T1000 (cell line): ENCODE measurements at regions not wholly inside any gene's neighbourhood (a gene's known extent, or its start where the extent isn't known, plus 50 kb on each side); places are given as distances from the start of the nearest gene placed in this dataset.
"Not testable (repeated sequence)": the region's sequence is repeated elsewhere in the genome, so short reads cannot be mapped to it uniquely, and the experiment has no call there.

Experiments
- DNase-seq: peaks from one replicate; lab custom pipeline; 2025; ENCODE audit warnings: mixed read lengths; lab: John Stamatoyannopoulos, UW

DNA sequence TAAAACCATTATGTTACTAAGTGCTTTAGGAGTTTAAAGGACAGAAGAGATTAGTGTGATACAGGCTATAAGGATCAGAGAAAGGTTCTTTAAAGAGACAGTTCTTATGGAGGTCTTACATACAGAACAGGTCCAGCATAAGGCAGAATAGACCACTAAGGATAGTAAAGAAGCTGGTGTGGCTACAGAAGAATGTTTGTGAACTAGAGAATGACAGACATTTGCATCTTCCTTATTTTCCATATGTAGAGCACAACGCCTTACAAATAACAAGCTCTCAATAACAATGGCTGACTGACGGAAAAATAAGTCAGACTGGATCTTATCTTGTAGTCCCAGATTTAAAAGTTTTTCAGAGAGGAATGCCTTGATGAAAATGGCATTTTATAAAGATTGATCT is 95.6 kb upstream of the NOTCH2NLA start:
- DNase-seq = not testable (repeated sequence)

DNA sequence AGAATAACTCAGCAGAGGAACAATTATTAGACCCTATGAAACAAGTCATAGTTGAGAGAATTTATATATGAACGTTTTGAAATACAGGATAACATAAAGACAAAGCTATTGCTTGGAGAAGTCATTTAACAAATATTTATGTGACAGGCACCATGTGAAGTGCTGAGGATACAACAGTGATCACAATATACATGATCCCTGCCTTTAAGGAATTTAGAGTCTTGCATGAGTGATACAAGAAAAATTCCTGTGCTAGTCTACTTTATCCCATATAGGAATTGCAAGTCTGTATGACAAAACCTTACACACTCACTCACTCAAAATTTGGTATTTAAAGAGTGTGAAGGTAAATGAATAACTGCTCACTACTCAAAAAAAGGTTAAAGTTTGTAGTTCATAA is 94.5 kb upstream of the NOTCH2NLA start:
- not testable (repeated sequence) for DNase-seq

DNA sequence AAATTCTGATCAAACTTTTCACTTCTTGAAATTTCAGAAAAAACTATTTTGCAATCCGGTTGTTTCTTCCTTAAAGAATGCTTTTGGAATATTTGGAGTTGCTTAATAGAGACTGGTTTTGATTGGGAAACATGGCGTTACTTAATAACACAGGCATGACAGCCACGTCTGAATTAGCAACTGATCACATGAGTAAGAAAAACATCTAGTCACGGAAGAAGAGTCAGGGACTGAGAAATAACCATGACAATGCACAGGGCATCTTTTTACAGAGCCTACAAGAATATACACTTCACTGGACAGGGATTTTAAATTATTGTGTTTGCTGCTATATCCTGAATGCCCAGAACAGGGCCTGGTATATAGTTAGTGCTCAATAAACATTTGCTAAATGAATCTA is 94.1 kb upstream of the NOTCH2NLA start:
- not testable (repeated sequence) for DNase-seq

DNA sequence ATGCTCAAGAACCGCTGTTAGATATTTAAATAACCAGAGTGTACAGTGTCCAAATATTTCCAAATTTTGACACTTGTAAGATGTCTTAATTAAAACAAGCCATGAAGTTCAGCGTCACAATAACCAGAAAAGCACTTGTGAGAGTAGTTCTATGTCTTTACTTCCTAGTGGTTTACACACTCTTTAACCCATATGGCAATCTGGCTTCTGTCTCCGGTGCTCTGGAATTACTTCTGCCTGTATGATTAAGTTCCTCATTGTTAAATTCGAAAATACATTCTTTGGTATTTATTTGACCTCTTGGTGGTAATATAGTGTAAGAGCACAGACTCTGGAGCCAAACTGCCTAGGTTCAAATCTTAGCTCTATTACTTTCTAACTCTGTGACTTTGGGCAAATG is 89.9 kb upstream of the NOTCH2NLA start:
- DNase-seq = not testable (repeated sequence)

DNA sequence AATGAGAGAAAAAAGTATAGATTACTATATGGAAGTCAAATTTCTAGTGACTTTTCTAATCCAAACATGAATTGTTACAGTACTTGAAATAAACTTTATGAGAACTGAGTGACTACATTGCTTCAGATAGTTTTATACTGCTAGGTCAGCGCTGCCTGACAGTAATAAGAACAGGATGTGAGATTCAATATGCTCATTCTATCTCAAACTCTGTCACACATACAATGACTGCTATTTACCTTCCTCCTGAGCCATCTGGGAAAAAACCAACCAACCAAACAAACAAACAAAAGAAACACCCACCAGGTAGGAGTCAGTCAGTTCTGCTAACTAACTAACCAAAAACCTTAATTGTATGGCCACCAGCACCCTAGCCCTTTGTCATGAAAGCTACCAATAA is 89.0 kb upstream of the NOTCH2NLA start:
- DNase-seq = not testable (repeated sequence)

DNA sequence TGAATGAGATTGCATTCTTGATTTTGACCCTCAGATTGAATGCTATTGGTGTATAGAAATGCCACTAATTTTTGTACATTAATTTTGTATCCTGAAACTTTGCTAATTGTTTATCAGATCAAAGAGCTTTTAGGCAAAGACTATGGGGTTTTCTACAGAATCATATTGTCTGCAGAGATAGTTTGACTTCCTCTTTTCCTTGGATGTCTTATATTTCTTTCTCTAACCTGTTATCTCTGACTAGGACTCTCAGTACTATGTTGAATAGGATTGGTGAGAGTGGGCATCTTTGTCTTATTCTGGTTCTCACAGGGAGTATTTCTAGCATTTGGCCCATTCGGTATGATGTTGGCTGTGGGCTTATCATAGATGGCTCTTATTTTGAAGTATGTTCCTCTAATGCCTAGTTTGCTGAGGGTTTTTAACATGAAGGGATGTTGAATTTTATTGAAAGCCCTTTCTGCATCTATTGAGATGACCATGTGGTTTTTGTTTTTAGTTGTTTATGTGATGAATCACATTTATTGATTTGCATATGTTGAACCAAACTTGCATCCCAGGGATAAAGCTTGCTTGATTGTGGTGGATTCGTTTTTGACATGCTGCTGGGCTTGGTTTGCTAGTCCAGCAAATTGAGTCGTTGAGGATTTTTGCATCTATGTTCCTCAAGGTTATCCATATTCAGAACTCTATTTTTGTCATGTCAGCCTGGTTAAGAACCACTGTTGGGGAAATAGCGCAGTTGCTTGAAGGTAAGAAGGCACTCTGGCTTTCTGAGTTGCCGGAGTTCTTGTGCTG is 85.8 kb upstream of the NOTCH2NLA start:
- not testable (repeated sequence) for DNase-seq

DNA sequence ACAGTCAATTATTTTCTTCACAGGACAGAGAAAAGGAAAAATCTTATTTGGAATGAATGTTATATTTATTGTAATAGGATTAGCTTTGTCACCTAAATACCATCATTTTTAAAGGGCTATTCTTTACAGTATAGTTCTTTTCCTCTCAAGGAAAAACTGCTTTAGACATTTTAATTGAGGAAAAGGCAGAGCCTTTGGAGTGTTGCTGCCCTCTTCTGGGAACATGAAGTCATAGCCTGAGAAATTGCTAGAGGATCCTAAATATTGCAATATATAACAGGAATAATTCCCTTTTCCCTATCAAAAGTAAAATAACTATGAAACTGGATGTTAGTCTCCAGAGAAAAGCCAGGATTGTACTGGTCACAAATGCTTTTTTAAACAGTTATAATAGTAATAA is 81.8 kb upstream of the NOTCH2NLA start:
- DNase-seq = not testable (repeated sequence)

DNA sequence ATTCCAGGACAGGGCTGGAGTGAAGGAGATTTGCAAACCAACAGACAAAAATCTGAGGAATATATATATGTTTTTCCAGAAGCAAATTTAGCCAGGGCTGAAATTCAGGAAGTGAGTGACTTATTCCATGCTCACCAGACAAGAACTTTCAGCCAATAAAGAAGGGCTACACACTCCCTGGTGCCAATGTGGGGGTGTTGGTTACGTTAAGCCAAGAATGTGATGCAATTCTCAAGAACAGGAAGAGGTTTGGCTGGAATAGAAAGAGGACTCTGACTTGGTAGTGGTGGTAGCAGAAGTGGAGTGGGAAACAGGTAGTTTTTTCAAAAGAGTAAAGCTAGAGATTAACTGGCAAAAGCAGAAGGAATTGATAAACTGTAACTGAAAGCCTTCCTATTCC is 80.6 kb upstream of the NOTCH2NLA start:
- not testable (repeated sequence) for DNase-seq

DNA sequence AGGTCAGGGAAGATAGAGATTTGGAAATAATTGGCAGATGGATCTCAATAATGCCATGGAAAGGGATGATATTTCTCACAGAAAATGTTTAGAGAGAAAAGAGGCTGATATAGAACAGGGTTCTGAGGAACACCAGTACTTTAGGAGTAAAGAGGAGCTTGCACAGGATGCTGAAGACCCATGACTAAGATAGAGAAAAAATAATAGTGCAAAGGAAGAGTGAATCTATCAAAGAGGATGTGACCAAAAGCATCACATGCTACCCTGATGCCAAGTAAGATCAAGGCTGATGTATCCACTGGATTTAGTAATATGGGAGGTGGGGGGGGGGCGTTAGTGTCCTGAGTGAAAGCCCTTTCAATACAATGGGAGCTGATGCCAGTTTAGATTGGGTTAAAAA is 80.1 kb upstream of the NOTCH2NLA start:
- not testable (repeated sequence) for DNase-seq

DNA sequence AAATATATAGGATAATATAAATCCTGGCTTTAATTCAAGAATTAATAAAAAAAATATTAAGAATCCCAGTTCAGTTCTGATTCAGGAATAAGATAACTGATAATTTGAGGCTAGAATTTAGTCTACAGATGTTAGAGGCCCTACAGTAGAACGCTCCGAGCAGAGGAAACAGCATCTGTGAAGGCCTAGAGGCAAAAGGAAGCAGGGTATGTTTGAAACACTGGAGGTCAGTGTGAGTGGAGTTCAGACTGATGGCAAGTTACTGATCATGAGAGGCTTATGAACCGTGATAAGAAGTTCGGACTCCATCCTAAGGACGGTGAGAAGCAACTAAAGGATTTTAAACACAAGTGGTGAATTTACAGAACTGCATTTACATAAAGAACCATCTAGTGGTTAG is 79.3 kb upstream of the NOTCH2NLA start:
- not testable (repeated sequence) for DNase-seq

DNA sequence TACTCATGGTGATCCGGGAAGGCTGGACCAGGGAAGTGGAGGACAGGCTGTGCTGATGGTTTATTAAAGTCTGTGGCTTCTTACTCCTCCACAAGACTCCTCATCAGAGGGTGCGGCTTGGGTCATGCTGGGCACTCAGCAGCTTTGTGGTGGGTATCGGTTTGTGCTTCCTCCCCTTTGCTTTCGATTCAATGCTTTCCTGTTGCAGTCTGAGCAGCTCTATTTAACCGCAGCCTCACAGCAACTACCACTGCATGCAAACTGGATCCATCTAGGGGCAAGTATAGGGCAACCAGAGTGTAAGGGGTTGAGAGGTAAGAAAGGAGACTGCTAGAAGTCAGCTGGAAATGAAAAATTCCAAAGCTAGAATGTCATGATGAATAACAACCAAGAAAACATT is 78.8 kb upstream of the NOTCH2NLA start:
- DNase-seq = not testable (repeated sequence)

DNA sequence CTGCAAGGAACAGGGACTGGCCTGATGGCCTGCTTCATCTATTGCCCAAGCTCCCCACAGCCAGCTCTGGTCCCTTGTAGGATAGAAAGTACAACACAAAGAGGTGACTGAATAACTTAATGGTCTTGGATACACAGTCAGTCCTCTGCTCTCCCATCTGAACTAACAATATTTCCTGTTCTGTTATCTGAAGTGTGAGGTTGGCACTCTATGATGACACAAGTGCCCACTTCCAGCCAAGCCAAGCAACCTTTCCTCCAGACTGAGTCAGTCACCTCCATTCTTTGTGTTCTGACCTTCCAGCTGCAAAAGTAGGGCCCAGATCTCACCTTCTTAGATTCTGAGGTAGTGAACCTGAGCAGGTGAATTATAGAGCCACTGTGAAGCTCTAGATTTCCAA is 77.8 kb upstream of the NOTCH2NLA start:
- not testable (repeated sequence) for DNase-seq

DNA sequence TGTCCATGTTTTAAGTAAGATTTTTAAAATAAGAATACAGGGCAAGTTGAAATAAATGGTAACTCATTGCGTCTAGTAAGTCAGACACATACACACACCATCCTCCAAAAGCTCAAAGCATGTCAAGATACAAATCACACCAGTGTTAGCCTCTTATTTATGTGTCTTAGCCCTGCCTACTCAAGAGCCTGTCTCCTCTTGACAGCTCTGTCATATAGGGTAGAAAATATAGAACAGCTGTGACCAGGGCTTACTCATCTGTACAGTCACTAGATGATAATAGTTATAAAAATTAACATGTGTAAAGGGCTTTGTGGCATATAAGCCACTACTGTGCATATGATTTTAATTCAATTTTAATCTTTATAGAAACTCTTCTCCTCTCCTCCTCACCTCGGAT is 76.6 kb upstream of the NOTCH2NLA start:
- DNase-seq = not testable (repeated sequence)

DNA sequence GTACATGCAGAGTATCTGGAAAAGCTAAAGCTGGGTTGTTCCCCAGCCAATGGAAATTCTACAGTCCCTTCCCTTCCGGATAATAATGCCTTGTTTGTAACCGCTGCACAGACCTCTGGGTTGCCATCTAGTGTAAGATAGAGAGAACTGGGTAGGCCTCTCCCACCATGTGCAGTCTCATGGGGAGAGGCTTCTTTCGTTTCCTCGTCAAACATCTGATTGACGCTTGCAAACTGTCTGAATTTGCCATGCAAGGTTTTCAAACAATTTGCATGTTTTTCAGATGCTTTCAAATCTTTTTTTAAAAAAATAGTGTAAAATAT is 69.7 kb upstream of the NOTCH2NLA start:
- DNase-seq = not testable (repeated sequence)

DNA sequence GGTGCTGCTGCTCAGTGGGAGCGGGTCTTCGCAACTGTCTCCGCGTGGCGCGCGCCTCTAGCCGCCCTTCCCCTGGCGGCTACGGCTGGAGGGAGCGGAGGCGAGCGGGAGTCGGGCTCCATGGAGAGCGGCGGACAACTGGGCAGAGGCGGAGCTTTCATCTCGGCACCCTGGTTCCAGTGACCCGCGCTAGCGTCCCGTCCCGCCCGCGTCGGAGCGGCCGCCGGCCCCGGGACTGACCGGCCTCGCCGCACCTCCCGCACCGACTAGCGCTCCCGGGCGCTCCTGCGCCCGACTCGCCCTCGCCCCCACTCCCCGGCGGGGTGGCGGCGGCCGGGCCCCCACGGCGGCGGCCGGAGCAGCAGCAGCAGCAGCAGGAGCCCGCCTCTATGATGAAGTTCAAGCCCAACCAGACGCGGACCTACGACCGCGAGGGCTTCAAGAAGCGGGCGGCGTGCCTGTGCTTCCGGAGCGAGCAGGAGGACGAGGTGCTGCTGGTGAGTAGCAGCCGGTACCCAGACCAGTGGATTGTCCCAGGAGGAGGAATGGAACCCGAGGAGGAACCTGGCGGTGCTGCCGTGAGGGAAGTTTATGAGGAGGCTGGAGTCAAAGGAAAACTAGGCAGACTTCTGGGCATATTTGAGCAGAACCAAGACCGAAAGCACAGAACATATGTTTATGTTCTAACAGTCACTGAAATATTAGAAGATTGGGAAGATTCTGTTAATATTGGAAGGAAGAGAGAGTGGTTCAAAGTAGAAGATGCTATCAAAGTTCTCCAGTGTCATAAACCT is 69.2 kb upstream of the NOTCH2NLA start:
- DNase-seq = not testable (repeated sequence)

DNA sequence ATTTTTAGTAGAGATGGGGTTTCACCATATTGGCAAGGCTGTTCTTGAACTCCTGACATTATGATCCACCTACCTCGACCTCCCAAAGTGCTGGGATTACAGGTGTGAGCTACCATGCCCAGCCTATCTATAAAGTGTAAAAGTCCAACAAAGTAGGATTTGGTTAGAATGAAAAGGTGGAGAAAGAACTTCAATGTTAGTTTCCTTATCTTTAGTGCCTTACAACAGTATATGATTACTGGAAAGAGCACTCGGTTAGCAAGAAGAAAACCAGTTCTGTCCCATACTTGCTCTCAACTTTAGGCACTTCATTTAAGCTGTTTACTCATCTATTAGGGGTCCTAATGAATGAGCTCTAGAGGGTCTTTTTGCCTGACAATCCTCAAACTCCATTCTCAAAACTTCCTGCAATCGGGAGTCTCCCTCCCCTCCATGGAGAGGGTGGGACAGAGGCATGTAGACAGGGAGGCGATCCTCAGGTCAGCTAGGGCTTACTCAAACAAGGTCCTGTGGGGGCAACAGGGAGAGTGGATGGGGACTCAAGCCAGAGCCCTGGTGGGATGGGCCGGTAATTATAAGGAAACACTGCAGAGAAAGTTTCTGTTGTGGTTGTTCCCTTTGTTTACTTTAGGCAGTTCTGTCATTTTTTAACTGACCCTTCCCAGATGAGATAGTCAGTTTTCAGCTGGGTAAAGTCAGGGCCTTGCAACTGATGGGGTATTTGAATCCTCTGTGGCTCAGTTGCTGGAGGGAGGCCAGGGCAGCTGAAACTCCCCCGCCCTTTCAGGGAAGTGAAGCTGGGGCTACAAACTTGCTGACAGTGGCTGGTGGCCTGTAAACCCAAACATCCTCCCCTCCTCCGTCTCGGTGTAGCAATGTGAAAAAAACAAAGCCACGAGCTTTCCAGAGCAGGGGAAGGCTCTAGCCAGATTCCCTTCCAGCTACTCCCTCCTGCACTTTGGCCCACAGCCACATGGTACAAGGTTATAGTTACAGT is 64.4 kb upstream of the NOTCH2NLA start:
- DNase-seq = not testable (repeated sequence)

DNA sequence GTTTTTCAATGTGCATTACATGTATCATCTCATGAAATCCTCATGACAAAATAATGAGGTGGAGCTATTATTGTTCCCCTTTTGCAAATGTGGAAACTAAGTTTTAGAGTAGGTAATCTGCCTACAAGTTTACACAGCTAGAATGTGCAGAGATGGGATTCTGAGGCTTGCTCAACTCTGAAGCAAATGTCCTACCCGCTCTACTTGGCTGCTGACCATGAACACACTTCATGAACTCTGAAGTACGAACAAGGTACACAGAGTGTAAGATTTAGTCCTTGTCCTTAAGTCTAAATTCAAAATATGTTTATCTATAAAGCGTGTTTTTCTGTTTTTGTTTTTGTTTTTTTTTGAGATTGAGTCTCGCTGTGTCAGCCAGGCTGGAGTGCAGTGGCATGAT is 63.6 kb upstream of the NOTCH2NLA start:
- DNase-seq = not testable (repeated sequence)

DNA sequence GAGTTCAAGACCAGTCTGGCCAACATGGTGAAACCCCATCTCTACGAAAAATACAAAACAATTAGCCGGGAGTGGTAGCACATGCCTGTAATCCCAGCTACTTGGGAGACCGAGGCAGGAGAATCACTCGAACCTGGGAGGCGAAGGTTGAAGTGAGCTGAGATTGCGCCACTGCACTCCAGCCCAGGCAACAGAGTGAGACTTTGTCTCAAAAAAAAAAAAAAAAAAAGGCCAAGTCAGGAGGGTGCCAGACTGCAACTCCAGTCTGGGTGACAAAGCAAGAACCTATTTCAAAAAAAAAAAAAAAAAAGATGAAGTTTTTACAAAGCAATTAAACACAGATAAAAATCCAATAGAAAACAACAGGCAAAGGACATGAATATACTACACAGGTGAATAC is 59.1 kb upstream of the NOTCH2NLA start:
- not testable (repeated sequence) for DNase-seq

DNA sequence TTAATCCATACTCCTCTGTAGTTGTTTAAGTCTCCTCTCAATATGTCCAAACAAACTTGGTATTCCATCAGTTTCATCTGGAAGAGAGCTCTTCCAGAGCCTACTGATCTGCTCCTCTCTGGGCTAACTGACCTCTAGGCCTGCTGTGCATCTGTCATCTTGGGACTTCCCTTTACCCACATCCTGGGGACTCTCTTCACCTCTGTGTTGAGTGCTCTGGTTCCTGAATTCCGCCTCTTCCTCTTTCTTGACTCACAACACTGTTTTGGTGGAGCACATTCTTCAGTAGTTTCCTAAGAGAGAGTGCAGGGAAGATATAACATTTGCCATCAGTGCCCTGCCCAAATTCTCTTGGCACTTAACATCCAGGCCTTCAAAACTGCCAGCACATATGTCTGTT is 55.9 kb upstream of the NOTCH2NLA start:
- DNase-seq = not testable (repeated sequence)

DNA sequence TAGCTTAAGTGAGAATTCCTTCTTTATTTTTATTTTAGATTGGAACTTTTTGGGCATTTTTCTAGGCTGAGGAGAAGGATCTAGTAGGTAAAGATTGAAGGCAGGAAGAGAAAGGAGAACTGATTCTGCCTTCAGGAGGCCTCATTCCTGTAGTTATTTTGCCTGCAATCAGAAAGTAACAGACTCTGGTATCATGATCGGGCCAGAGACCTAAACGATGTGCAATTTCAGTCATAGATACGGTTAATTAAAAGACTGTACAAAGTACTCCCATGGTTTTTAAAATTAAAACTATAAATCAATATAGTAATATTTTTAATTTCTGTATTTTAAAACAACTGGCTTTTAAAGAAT is 54.7 kb upstream of the NOTCH2NLA start:
- not testable (repeated sequence) for DNase-seq

DNA sequence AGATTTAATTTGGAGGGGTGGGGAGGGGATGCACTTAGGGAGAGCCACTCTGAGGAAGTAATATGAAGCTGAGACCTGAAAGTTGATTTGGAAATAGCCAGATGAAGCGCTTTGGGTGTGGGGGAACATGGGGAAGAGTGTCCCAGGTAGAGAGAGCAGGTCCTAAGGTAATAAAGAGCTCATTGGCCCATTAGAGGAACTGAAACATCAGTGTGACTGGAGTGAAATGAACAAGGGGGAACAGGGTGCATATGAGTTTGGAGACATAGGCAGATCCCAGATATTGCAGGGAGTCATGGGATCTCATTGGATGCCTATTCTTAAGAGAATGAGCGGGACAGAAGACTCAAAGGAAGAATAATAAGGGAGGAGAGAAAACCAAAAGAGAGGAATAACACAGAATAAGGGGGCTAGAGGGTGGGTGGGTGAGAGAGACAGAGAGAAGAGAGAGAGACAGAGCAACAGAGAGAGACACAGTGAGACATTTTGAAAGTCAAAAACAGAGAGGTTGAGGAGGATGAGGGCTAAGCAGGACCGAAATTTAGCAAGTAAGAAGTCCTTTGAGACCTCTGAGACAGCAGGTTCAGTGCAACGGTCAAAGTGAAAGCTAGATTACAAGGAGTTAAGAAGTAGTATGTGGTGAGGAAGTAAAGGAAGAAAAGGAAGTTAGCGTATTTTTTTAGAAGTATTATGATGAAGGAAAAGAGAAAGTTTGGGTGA is 54.1 kb upstream of the NOTCH2NLA start:
- DNase-seq = not testable (repeated sequence)
